ENCODE measurements at regions not wholly inside any gene's neighbourhood (a gene's known extent, or its start where the extent isn't known, plus 50 kb on each side); places are given as distances from the start of the nearest gene placed in this dataset.

GRCh38 chr3:110858549-110858948, 213.1 kb upstream of the NECTIN3 start:
- TF ChIP-seq LEF1 (IDR thresholded peaks at IDR 0.05; ENCODE audit: borderline replicate concordance) (no peak), NFRKB (IDR thresholded peaks at IDR 0.05) (no peak), BHLHE40 (IDR thresholded peaks at IDR 0.05; ENCODE audit: borderline replicate concordance) (no peak), TARDBP (IDR thresholded peaks at IDR 0.05) (no peak), SP1 (IDR thresholded peaks at IDR 0.05) (no peak), L3MBTL2 (conservative IDR thresholded peaks at IDR 0.05) (no peak), FOXM1 (IDR thresholded peaks at IDR 0.05; ENCODE audit: borderline replicate concordance) (no peak), ZNF384 (IDR thresholded peaks at IDR 0.05) (no peak), SUZ12 (IDR thresholded peaks at IDR 0.05) (no peak)
- TF ChIP-seq, protein P1, sequence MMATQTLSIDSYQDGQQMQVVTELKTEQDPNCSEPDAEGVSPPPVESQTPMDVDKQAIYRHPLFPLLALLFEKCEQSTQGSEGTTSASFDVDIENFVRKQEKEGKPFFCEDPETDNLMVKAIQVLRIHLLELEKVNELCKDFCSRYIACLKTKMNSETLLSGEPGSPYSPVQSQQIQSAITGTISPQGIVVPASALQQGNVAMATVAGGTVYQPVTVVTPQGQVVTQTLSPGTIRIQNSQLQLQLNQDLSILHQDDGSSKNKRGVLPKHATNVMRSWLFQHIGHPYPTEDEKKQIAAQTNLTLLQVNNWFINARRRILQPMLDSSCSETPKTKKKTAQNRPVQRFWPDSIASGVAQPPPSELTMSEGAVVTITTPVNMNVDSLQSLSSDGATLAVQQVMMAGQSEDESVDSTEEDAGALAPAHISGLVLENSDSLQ (IDR thresholded peaks at IDR 0.05): no peak

Data from HEK293T (cell line).